Skeletal muscle cell (primary cell): ENCODE measurements at regions not wholly inside any gene's neighbourhood (a gene's known extent, or its start where the extent isn't known, plus 50 kb on each side); places are given as distances from the start of the nearest gene placed in this dataset.

ENCODE experiments used
- DNase-seq: peaks from one replicate; pipeline ENCODE4 v3.0.0-alpha.2; 2010; ENCODE audit warnings: low read depth
- H3K4me3 ChIP-seq: 2 replicates; pipeline ENCODE4 v1.5.1; 2011; ENCODE audit warnings: low read depth, mild to moderate bottlenecking, control low read depth, low read length, moderate library complexity

- no peak overlapping the region for H3K4me3 ChIP-seq
- DNase-seq = peak; percentile 59
Observed at GRCh38 chr2:204434660-204435462, 110.4 kb upstream of the PARD3B start.

GRCh38 chr2:204436230-204436629 is 109.0 kb upstream of the PARD3B start:
- H3K4me3 ChIP-seq = no peak overlapping the region
- no peak for DNase-seq

GRCh38 chr2:204437408-204437807 is 107.9 kb upstream of the PARD3B start:
- no peak for DNase-seq
- no peak overlapping the region for H3K4me3 ChIP-seq

- no peak for DNase-seq
- H3K4me3 ChIP-seq = no peak overlapping the region
Observed at GRCh38 chr2:204437815-204438756, 107.2 kb upstream of the PARD3B start.

GRCh38 chr2:204441316-204441715 is 104.0 kb upstream of the PARD3B start:
- no peak overlapping the region for H3K4me3 ChIP-seq
- DNase-seq = no peak

- no peak overlapping the region for H3K4me3 ChIP-seq
- DNase-seq = no peak
Observed at GRCh38 chr2:204445149-204445548, 100.1 kb upstream of the PARD3B start.

GRCh38 chr2:204447722-204448121 is 97.6 kb upstream of the PARD3B start:
- no peak for DNase-seq
- no peak overlapping the region for H3K4me3 ChIP-seq

GRCh38 chr2:204449977-204450376 is 95.3 kb upstream of the PARD3B start:
- no peak for DNase-seq
- H3K4me3 ChIP-seq = no peak overlapping the region

- H3K4me3 ChIP-seq = no peak overlapping the region
Observed at GRCh38 chr2:204451766-204452165, 93.5 kb upstream of the PARD3B start.

GRCh38 chr2:204452464-204453023 is 92.7 kb upstream of the PARD3B start:
- peak overlapping the region; percentile 9 for H3K4me3 ChIP-seq
- DNase-seq = peak; percentile 93

More at GRCh38 chr2:204451766-204452165, 93.5 kb upstream of the PARD3B start:
- no peak for DNase-seq

GRCh38 chr2:204453730-204454167 is 91.5 kb upstream of the PARD3B start:
- H3K4me3 ChIP-seq = no peak overlapping the region
- no peak for DNase-seq

- no peak for DNase-seq
- H3K4me3 ChIP-seq = no peak overlapping the region
Observed at GRCh38 chr2:204454672-204455380, 90.4 kb upstream of the PARD3B start.

GRCh38 chr2:204468746-204469429 is 76.4 kb upstream of the PARD3B start:
- no peak overlapping the region for H3K4me3 ChIP-seq
- peak; percentile 74 for DNase-seq

- H3K4me3 ChIP-seq = no peak overlapping the region
- peak; percentile 25 for DNase-seq
Observed at GRCh38 chr2:204470178-204470620, 75.1 kb upstream of the PARD3B start.

GRCh38 chr2:204470621-204471196 is 74.6 kb upstream of the PARD3B start:
- no peak for DNase-seq
- H3K4me3 ChIP-seq = no peak overlapping the region

GRCh38 chr2:204472375-204472774 is 72.9 kb upstream of the PARD3B start:
- no peak for DNase-seq
- H3K4me3 ChIP-seq = no peak overlapping the region

- H3K4me3 ChIP-seq = no peak overlapping the region
- DNase-seq = no peak
Observed at GRCh38 chr2:204473224-204473623, 72.1 kb upstream of the PARD3B start.

GRCh38 chr2:204475399-204475798 is 69.9 kb upstream of the PARD3B start:
- H3K4me3 ChIP-seq = no peak overlapping the region
- no peak for DNase-seq
